ENCODE measurements at regions not wholly inside any gene's neighbourhood (a gene's known extent, or its start where the extent isn't known, plus 50 kb on each side); places are given as distances from the start of the nearest gene placed in this dataset.

DNA sequence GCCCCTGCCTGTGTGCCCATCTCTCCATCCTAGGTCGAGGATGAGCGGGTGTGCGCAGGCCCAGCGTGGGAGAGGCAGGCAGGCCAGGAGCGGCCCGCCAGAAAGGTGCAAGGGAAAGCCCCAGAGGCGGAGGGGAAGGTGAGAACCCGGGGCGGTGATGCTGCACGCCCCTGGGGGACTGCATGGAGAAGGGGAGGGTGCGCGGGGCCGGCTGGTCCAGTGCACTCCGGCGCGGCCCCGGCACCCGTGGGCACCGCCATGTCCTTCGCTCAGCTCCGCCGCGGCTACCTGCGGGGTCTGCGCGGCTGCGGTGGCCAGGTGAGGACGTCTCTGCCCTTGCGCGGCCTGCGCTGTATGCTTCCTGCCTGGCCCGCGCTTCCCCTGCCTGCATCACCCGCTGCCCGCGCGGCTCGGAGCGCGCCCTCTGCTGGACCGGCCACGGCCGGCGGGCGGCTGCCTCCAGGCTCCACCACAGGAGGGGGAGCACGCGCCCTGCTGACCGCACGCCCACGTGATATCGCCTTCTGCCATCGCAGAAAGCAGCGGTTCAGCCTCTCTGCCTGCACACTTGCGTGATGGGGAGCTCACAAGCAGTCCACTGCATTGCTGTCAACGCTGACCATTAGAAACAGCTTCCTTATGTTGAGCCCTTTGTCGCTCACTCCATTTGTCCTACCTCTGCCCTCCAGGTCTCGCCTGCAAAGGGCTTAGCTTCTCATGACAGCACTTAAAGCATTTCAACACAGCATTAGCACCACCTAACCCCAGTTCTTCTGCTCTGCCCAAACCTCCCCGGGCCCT lies 73.9 kb downstream of the CXCL12 start (continued):
- TF ChIP-seq GTF2F1 (IDR thresholded peaks at IDR 0.05; ENCODE audit: borderline replicate concordance, low read depth, low read length) (0 out of 2 replicates have a peak, but pooled peaks have one; percentile 43), GABPA (IDR thresholded peaks at IDR 0.05; ENCODE audit: borderline replicate concordance, insufficient read depth, low read length) (0 out of 2 replicates have a peak, but pooled peaks have one; percentile 43), SP4 (IDR thresholded peaks at IDR 0.05; ENCODE audit: low read length) (peak; percentile 50; the same call in 1 of the 2 replicates), EGR1 (IDR thresholded peaks at IDR 0.05; ENCODE audit: borderline replicate concordance, low read depth, low read length) (peak; percentile 49; the same call in 1 of the 2 replicates), SIX5 (IDR thresholded peaks at IDR 0.05; ENCODE audit: low read depth, low read length) (no peak), KDM4A (IDR thresholded peaks at IDR 0.05; ENCODE audit: low read depth, low read length, severe bottlenecking) (peak; percentile 51), RBBP5 (IDR thresholded peaks at IDR 0.05; ENCODE audit: borderline replicate concordance, low read depth, low read length) (peak; percentile 72; the same call in 1 of the 2 replicates), NRF1 (IDR thresholded peaks at IDR 0.05; ENCODE audit: low read depth, low read length) (no peak), USF2 (IDR thresholded peaks at IDR 0.05; ENCODE audit: low read length) (peak; percentile 96), TAF7 (optimal IDR thresholded peaks at IDR 0.05; ENCODE audit: borderline replicate concordance, low read depth, low read length) (no peak), RNF2 (IDR thresholded peaks at IDR 0.05; ENCODE audit: borderline replicate concordance, low read depth, low read length, missing control alignments, poor library complexity, severe bottlenecking) (no peak), RAD21 (IDR thresholded peaks at IDR 0.05 in 1 of 2, conservative IDR thresholded peaks at IDR 0.05 in 1 of 2; ENCODE audit: low read depth in 2 of 2, low read length in 2 of 2) (peak; percentile 77 to 86), RXRA (IDR thresholded peaks at IDR 0.05; ENCODE audit: insufficient read depth, low read depth, low read length) (no peak), YY1 (IDR thresholded peaks at IDR 0.05; ENCODE audit: low read depth, low read length) (peak; percentile 66; the same call in 1 of the 2 replicates), TEAD4 (IDR thresholded peaks at IDR 0.05; ENCODE audit: low read depth, low read length) (0 out of 2 replicates have a peak, but pooled peaks have one; percentile 12), FOSL1 (IDR thresholded peaks at IDR 0.05; ENCODE audit: insufficient read depth, low read depth, low read length) (no peak), TCF12 (IDR thresholded peaks at IDR 0.05; ENCODE audit: low read depth, low read length) (0 out of 2 replicates have a peak, but pooled peaks have one; percentile 15), RFX5 (IDR thresholded peaks at IDR 0.05; ENCODE audit: borderline replicate concordance, low read depth, low read length) (no peak), ASH2L (IDR thresholded peaks at IDR 0.05; ENCODE audit: low read length) (peak; percentile 57), CEBPB (IDR thresholded peaks at IDR 0.05; ENCODE audit: low read depth, low read length) (no peak)
- TF ChIP-seq, protein P1, sequence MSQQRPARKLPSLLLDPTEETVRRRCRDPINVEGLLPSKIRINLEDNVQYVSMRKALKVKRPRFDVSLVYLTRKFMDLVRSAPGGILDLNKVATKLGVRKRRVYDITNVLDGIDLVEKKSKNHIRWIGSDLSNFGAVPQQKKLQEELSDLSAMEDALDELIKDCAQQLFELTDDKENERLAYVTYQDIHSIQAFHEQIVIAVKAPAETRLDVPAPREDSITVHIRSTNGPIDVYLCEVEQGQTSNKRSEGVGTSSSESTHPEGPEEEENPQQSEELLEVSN (IDR thresholded peaks at IDR 0.05) = peak; percentile 92

Measured in H1 (cell line).